GM12878 (cell line): ENCODE measurements at regions not wholly inside any gene's neighbourhood (a gene's known extent, or its start where the extent isn't known, plus 50 kb on each side); places are given as distances from the start of the nearest gene placed in this dataset.

Experiments
- ATAC-seq: fragments of 200-7000 bp; cut with Tn5 transposase; 3 replicates; pipeline ENCODE4 v1.9.1; 2020; ENCODE audit warnings: mild to moderate bottlenecking, moderate library complexity
- BruUV-seq: library from RNA; stranded (reverse); fragments of 400-500 nt; replicated peaks from 2 replicates; lab custom pipeline; 2021; lab: Mats Ljungman, UMichigan
- CTCF ChIA-PET: fragments of 300-600 bp; sonication (Branson Sonifier 250); formaldehyde crosslinking; extraction: SDS; loops from one replicate; lab custom pipeline; 2021; ENCODE audit warnings: inconsistent platforms; lab: Yijun Ruan, JAX
- POLR2A ChIA-PET: fragments of 350-600 bp; formaldehyde crosslinking; extraction: SDS; loops from one replicate; lab custom pipeline; 2021; ENCODE audit warnings: inconsistent platforms; lab: Charles Lee
- RAD21 ChIA-PET: fragments of 300-600 bp; sonication (Branson Sonifier 250); formaldehyde crosslinking; loops from one replicate; lab custom pipeline; 2023; ENCODE audit warnings: antibody characterized with exemption; ENCODE audit not compliant: unreplicated experiment; lab: Charles Lee
- SMC1A ChIA-PET: fragments of 300-600 bp; sonication (Branson Sonifier 250); formaldehyde crosslinking; loops from one replicate; lab custom pipeline; 2023; ENCODE audit not compliant: unreplicated experiment, uncharacterized antibody; lab: Charles Lee
- DNase-seq: peaks from one replicate; pipeline ENCODE4 v3.0.0-alpha.2; 2011; ENCODE audit warnings: low read depth, low spot score
- FAIRE-seq: peaks from 3 replicates; lab custom pipeline; 2011; peaks lifted over from hg19 to GRCh38; lab: Jason Lieb, UNC
- H2AFZ ChIP-seq: 2 replicates; pipeline ENCODE4 v1.6.0; 2011; ENCODE audit warnings: low read depth, low read length, control low read depth; ENCODE audit not compliant: control insufficient read depth
- H3K27ac ChIP-seq: 2 replicates; pipeline ENCODE4 v1.5.1; 2011; ENCODE audit warnings: control low read depth; ENCODE audit not compliant: control insufficient read depth, insufficient read depth
- H3K27me3 ChIP-seq, 2 experiments: replicated peaks in 1 of 2; 2 replicates each; pipeline versions ENCODE4 v1.6.0 to v1.6.1; 2011; ENCODE audit warnings: low read length in 1 of 2; ENCODE audit not compliant: control insufficient read depth in 2 of 2, insufficient read depth in 2 of 2
- H3K36me3 ChIP-seq, 2 experiments: 2 replicates each; pipeline ENCODE4 v1.5.1; 2011; ENCODE audit warnings: low read length in 1 of 2; ENCODE audit not compliant: control insufficient read depth in 2 of 2, insufficient read depth in 2 of 2
- H3K4me1 ChIP-seq: 2 replicates; pipeline ENCODE4 v1.6.1; 2011; ENCODE audit warnings: mild to moderate bottlenecking, low read length, moderate library complexity, mixed read lengths; ENCODE audit not compliant: control insufficient read depth, insufficient read depth
- H3K4me2 ChIP-seq: 2 replicates; pipeline ENCODE4 v1.6.0; 2011; ENCODE audit warnings: control low read depth; ENCODE audit not compliant: control insufficient read depth, insufficient read depth
- H3K4me3 ChIP-seq: fragments of 200-600 bp; sonication (generic); 2 replicates; pipeline ENCODE4 v1.5.1; 2016
- H3K79me2 ChIP-seq: 2 replicates; pipeline ENCODE4 v1.6.0; 2011; ENCODE audit warnings: low read length; ENCODE audit not compliant: control insufficient read depth, insufficient read depth
- H3K9ac ChIP-seq: 2 replicates; pipeline ENCODE4 v1.8.0; 2011; ENCODE audit warnings: low read length, control low read depth, mixed read lengths; ENCODE audit not compliant: control insufficient read depth, insufficient read depth
- H3K9me3 ChIP-seq: replicated peaks from 3 replicates; pipeline ENCODE4 v1.5.1; 2011; ENCODE audit warnings: mild to moderate bottlenecking, low read length; ENCODE audit not compliant: control insufficient read depth, insufficient read depth
- H4K20me1 ChIP-seq: 2 replicates; pipeline ENCODE4 v1.6.0; 2011; ENCODE audit not compliant: control insufficient read depth, insufficient read depth
- IRF4 ChIP-seq: IDR thresholded peaks from 2 replicates; pipeline ENCODE4 v1.6.1; 2011; ENCODE audit warnings: low read depth, low read length
- NBN ChIP-seq: fragments of 450-650 bp; IDR thresholded peaks from 2 replicates; pipeline ENCODE4 v1.6.1; 2016
- NKRF ChIP-seq: fragments of 450-650 bp; conservative IDR thresholded peaks from 2 replicates; pipeline ENCODE4 v1.6.1; 2017; ENCODE audit warnings: mild to moderate bottlenecking, moderate library complexity
- POLR2AphosphoS2 ChIP-seq: IDR thresholded peaks from 2 replicates; pipeline ENCODE4 v1.6.1; 2011; ENCODE audit warnings: low read depth, mild to moderate bottlenecking, low read length, improper control_type of control experiment, moderate library complexity
- PRDM15 ChIP-seq: fragments of 450-650 bp; formaldehyde crosslinking; IDR thresholded peaks from 2 replicates; pipeline ENCODE4 v1.4.0; 2020; ENCODE audit warnings: mild to moderate bottlenecking, moderate library complexity
- SP1 ChIP-seq: IDR thresholded peaks from one replicate; pipeline ENCODE4 v1.6.1; 2011; ENCODE audit warnings: low read depth, low read length
- TCF3 ChIP-seq: IDR thresholded peaks from 2 replicates; pipeline ENCODE4 v1.6.1; 2012; ENCODE audit warnings: low read depth, mild to moderate bottlenecking, low read length, borderline replicate concordance; ENCODE audit not compliant: insufficient read depth
- WGBS: methylation state at CpG from one replicate; pipeline ENCODE4 v1.1.6; 2016; ENCODE audit warnings: low lambda C conversion rate; ENCODE audit not compliant: insufficient replicate concordance, insufficient coverage; ENCODE audit errors: missing lambda C conversion rate; 5-methylcytosine and 5-hydroxymethylcytosine counted together
- in situ Hi-C: fragments of 300-500 bp; cut with MboI; formaldehyde crosslinking; loops from 9 replicates; pipeline ENCODE4 v1.14.3; 2018; ENCODE audit warnings: mixed read lengths
- intact Hi-C: fragments of 100-400 bp; cut with micrococcal nuclease; formaldehyde crosslinking; loops from one replicate; pipeline ENCODE4 v1.14.2; 2022; ENCODE audit not compliant: unreplicated experiment
- TF ChIP-seq, protein P1 (sequence below): IDR thresholded peaks from 2 replicates; pipeline ENCODE4 v1.6.1; 2011; ENCODE audit warnings: low read depth, low read length, improper control_type of control experiment, borderline replicate concordance

DNA sequence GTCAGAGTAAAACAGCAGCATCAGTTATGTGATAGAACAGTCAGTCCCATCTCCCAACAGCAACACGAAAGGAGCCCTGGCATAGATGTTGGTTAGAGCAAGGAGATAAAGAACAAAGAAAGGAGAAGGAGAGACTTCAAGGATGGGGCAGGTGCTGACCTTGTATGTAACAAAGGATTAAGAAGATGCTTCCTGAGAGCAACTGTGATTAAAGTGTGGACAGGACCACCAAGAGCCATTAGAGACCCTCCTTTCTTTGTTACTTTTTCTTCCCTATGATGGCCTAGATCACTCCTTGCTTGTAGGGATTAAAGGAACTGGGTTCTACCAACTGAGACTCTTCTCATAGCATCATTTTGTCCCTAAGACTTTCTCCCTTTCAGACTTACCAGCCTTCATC is 75.2 kb upstream of the GPR6 start:
- TF ChIP-seq, protein P1, sequence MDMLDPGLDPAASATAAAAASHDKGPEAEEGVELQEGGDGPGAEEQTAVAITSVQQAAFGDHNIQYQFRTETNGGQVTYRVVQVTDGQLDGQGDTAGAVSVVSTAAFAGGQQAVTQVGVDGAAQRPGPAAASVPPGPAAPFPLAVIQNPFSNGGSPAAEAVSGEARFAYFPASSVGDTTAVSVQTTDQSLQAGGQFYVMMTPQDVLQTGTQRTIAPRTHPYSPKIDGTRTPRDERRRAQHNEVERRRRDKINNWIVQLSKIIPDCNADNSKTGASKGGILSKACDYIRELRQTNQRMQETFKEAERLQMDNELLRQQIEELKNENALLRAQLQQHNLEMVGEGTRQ: no peak
- TF ChIP-seq TCF3 (no peak), PRDM15 (CRISPR knock-in tag) (no peak), POLR2AphosphoS2 (no peak), IRF4 (no peak), NKRF (no peak), NBN (no peak), SP1 (no peak)
- FAIRE-seq: no peak
- SMC1A ChIA-PET: no interaction called here
- Histone ChIP-seq H3K9me3 (no peaks in the 10 kb centered on the region; the same call in 2 of the 3 replicates), H3K9ac (no peak overlapping the region), H3K4me1 (no peaks in the 10 kb centered on the region), H3K4me2 (no peak overlapping the region), H3K27ac (no peak overlapping the region), H3K27me3 (peaks cover 2 to 4% of the 10 kb centered on the region in 2 experiments; a peak in 1 of 4 replicates), H3K36me3 (no peaks in the 10 kb centered on the region), H3K4me3 (no peak overlapping the region), H2AFZ (no peak overlapping the region), H4K20me1 (no peaks in the 10 kb centered on the region), H3K79me2 (no peaks in the 10 kb centered on the region)
- POLR2A ChIA-PET: no interaction called here
- no peak for ATAC-seq
- WGBS: 33% methylated on average over 1 of the region's 1 CpG
- in situ Hi-C loops (no loop called here), intact Hi-C loops (no loop called here)
- no TSS peak for BruUV-seq
- RAD21 ChIA-PET: no interaction called here
- CTCF ChIA-PET: interaction anchor here (0.8 kb wide), 1 partner anchor 19 kb away, joined by 3 read pairs; no protein-coding TSS in a partner anchor
- DNase-seq: no peak
